GM21381 (cell line): ENCODE measurements at regions not wholly inside any gene's neighbourhood (a gene's known extent, or its start where the extent isn't known, plus 50 kb on each side); places are given as distances from the start of the nearest gene placed in this dataset.
"Not testable (repeated sequence)": the region's sequence is repeated elsewhere in the genome, so short reads cannot be mapped to it uniquely, and the experiment has no call there.

Experiments used
- ATAC-seq: cut with Tn5 transposase; IDR thresholded peaks from one replicate; pipeline ENCODE4 v1.9.1; 2021; ENCODE audit warnings: mild to moderate bottlenecking, moderate library complexity; ENCODE audit not compliant: unreplicated experiment

- no peak for ATAC-seq
These were observed 416.8 kb upstream of the NAALADL2 start for GRCh38 chr3:174442302-174442682.

GRCh38 chr3:174444391-174444790 lies 414.7 kb upstream of the NAALADL2 start:
- ATAC-seq, result no peak

- no peak for ATAC-seq
These were observed 401.4 kb upstream of the NAALADL2 start for GRCh38 chr3:174457758-174458157.

- no peak for ATAC-seq
These were observed 398.3 kb upstream of the NAALADL2 start for GRCh38 chr3:174460831-174461230.

- no peak for ATAC-seq
These were observed 396.2 kb upstream of the NAALADL2 start for GRCh38 chr3:174462916-174463315.

- no peak for ATAC-seq
These were observed 394.0 kb upstream of the NAALADL2 start for GRCh38 chr3:174465177-174465576.

- no peak for ATAC-seq
These were observed 392.6 kb upstream of the NAALADL2 start for GRCh38 chr3:174466471-174467054.

- no peak for ATAC-seq
These were observed 381.6 kb upstream of the NAALADL2 start for GRCh38 chr3:174477491-174477890.

- ATAC-seq, result no peak
These were observed 378.4 kb upstream of the NAALADL2 start for GRCh38 chr3:174480767-174481166.

- no peak for ATAC-seq
These were observed 376.6 kb upstream of the NAALADL2 start for GRCh38 chr3:174482541-174482940.

- no peak for ATAC-seq
These were observed 375.9 kb upstream of the NAALADL2 start for GRCh38 chr3:174483254-174483653.

- ATAC-seq, result not testable (repeated sequence)
These were observed 375.3 kb upstream of the NAALADL2 start for GRCh38 chr3:174483856-174484255.

- ATAC-seq, result no peak
These were observed 370.6 kb upstream of the NAALADL2 start for GRCh38 chr3:174488527-174488926.

GRCh38 chr3:174495311-174495710 lies 363.8 kb upstream of the NAALADL2 start:
- ATAC-seq, result no peak

GRCh38 chr3:174495928-174496327 lies 363.2 kb upstream of the NAALADL2 start:
- ATAC-seq, result no peak

GRCh38 chr3:174498638-174499037 lies 360.5 kb upstream of the NAALADL2 start:
- ATAC-seq, result no peak

GRCh38 chr3:174505266-174505665 lies 353.9 kb upstream of the NAALADL2 start:
- ATAC-seq, result no peak

- ATAC-seq, result no peak
These were observed 334.9 kb upstream of the NAALADL2 start for GRCh38 chr3:174524203-174524602.

- ATAC-seq, result no peak
These were observed 329.8 kb upstream of the NAALADL2 start for GRCh38 chr3:174529298-174529697.

- ATAC-seq, result no peak
These were observed 327.7 kb upstream of the NAALADL2 start for GRCh38 chr3:174531262-174531982.

GRCh38 chr3:174532216-174532615 lies 326.9 kb upstream of the NAALADL2 start:
- ATAC-seq, result no peak

- no peak for ATAC-seq
These were observed 326.4 kb upstream of the NAALADL2 start for GRCh38 chr3:174532776-174533175.

GRCh38 chr3:174533286-174533685 lies 325.8 kb upstream of the NAALADL2 start:
- no peak for ATAC-seq
